Activated T-helper 1 cell treated with anti-CD3 and anti-CD28 coated beads, Interleukin-2, amount 50 U/mL, for 16 hours (primary cell): ENCODE measurements at regions not wholly inside any gene's neighbourhood (a gene's known extent, or its start where the extent isn't known, plus 50 kb on each side); places are given as distances from the start of the nearest gene placed in this dataset.
"Not testable (repeated sequence)": the region's sequence is repeated elsewhere in the genome, so short reads cannot be mapped to it uniquely, and the experiment has no call there.

ENCODE experiments used
- DNase-seq, 2 donors: peaks; one replicate each; pipeline ENCODE4 v3.0.0-alpha.2; 2020; ENCODE audit warnings: low read depth in 1 of 2, low spot score in 1 of 2

- no peak for DNase-seq
These were observed 1421.7 kb downstream of the GRIK2 start for GRCh38 chr6:102815207-102815606.

- DNase-seq = no peak
These were observed 1420.2 kb downstream of the GRIK2 start for GRCh38 chr6:102813489-102814275.

GRCh38 chr6:102812242-102812641 is 1418.7 kb downstream of the GRIK2 start:
- no peak for DNase-seq

- DNase-seq = not testable (repeated sequence)
These were observed 1415.5 kb downstream of the GRIK2 start for GRCh38 chr6:102808944-102809505.

GRCh38 chr6:102799051-102799450 is 1405.5 kb downstream of the GRIK2 start:
- DNase-seq = no peak

- no peak for DNase-seq
These were observed 1405.1 kb downstream of the GRIK2 start for GRCh38 chr6:102798636-102799035.

GRCh38 chr6:102793752-102794151 is 1400.2 kb downstream of the GRIK2 start:
- DNase-seq = no peak

GRCh38 chr6:102774326-102774725 is 1380.8 kb downstream of the GRIK2 start:
- DNase-seq = no peak

- DNase-seq = no peak
These were observed 1380.1 kb downstream of the GRIK2 start for GRCh38 chr6:102773636-102774035.

GRCh38 chr6:102766963-102767362 is 1373.5 kb downstream of the GRIK2 start:
- no peak for DNase-seq

GRCh38 chr6:102764317-102764716 is 1370.8 kb downstream of the GRIK2 start:
- no peak for DNase-seq

GRCh38 chr6:102763891-102764290 is 1370.4 kb downstream of the GRIK2 start:
- no peak for DNase-seq

GRCh38 chr6:102761872-102762271 is 1368.4 kb downstream of the GRIK2 start:
- DNase-seq = no peak

- DNase-seq = no peak
These were observed 1365.9 kb downstream of the GRIK2 start for GRCh38 chr6:102759415-102759814.

- DNase-seq = not testable (repeated sequence)
These were observed 1365.0 kb downstream of the GRIK2 start for GRCh38 chr6:102758536-102758935.

- no peak for DNase-seq
These were observed 1355.9 kb downstream of the GRIK2 start for GRCh38 chr6:102749210-102749971.

- no peak for DNase-seq
These were observed 1353.4 kb downstream of the GRIK2 start for GRCh38 chr6:102746941-102747340.

GRCh38 chr6:102742754-102743356 is 1349.3 kb downstream of the GRIK2 start:
- no peak for DNase-seq

GRCh38 chr6:102742028-102742427 is 1348.5 kb downstream of the GRIK2 start:
- no peak for DNase-seq

GRCh38 chr6:102736941-102737368 is 1343.4 kb downstream of the GRIK2 start:
- DNase-seq = no peak

GRCh38 chr6:102732898-102733297 is 1339.4 kb downstream of the GRIK2 start:
- no peak for DNase-seq

GRCh38 chr6:102722086-102722485 is 1328.6 kb downstream of the GRIK2 start:
- not testable (repeated sequence) for DNase-seq
